ENCODE measurements at regions not wholly inside any gene's neighbourhood (a gene's known extent, or its start where the extent isn't known, plus 50 kb on each side); places are given as distances from the start of the nearest gene placed in this dataset.

DNA sequence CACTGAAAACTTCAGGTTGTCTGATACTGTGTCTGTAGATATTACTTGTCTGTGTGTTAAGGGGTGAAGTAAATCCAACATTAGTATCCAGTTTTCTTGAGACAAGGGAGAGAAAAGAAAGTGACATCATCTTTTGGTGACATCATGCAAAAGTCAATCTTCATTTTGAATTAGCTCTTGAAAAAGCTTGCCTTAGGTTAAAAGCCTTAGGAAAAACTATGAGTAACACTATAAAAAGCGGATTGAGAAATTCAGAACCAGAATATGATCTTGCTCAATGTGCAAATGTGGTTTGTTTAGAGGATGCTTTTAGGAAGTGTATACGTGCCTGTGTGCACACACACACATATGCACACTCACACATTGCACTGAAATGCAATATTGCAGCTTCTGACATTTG is 345.8 kb upstream of the CASK start:
- DNase-seq, result no peak

DNA sequence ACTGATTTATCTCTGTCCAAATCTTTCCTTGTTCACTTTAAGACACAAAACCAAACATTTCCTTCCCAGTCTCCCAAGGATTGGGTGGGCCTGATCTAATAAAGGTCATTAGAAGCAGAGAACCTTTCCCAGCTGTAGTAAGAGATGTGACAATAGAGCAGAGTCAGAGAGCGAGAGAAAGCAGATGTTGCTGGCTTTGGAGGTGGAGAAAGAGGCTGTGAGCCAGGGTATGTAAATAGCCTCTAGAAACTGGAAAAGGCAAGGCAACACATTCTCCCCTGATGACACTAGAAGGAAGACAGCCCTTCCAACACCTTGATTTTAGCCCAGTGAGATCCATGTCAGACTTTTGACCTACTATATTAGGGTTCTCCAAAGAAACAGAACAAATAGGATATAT is 337.5 kb upstream of the CASK start:
- no peak for TF ChIP-seq EZH2 (optimal IDR thresholded peaks at IDR 0.05; ENCODE audit: low read depth, low read length)
- TF ChIP-seq CTCF (IDR thresholded peaks at IDR 0.05; ENCODE audit: low read length), result no peak
- no peak for TF ChIP-seq EZH2phosphoT487 (IDR thresholded peaks at IDR 0.05; ENCODE audit: low read length)
- Histone ChIP-seq H3K9ac (ENCODE audit: low read length) (no peak overlapping the region), H3K4me1 (ENCODE audit: low read length) (no peaks in the 10 kb centered on the region), H3K4me3 (ENCODE audit: low read length) (no peak overlapping the region), H3K4me2 (ENCODE audit: low read depth, low read length) (no peak overlapping the region), H3K9me3 (replicated peaks; ENCODE audit: insufficient read depth, low read length) (no peaks in the 10 kb centered on the region), H3K36me3 (replicated peaks; ENCODE audit: insufficient read depth, low read length) (no peaks in the 10 kb centered on the region), H2AFZ (ENCODE audit: low read length) (no peak overlapping the region), H3F3A (ENCODE audit: insufficient read depth, low read length) (no peaks in the 10 kb centered on the region), H3K27me3 (replicated peaks; ENCODE audit: insufficient read depth, low read length) (no peaks in the 10 kb centered on the region), H3K79me2 (ENCODE audit: low read length) (no peaks in the 10 kb centered on the region), H3K27ac (ENCODE audit: low read length) (no peak overlapping the region), H4K20me1 (ENCODE audit: insufficient read depth, low read length) (no peaks in the 10 kb centered on the region), H3K9me2 (replicated peaks; ENCODE audit: insufficient read depth, low read length) (no peaks in the 10 kb centered on the region)
- DNase-seq, result no peak

More for the DNA sequence above, 345.8 kb upstream of the CASK start:
- Histone ChIP-seq H3K79me2 (ENCODE audit: low read length) (no peaks in the 10 kb centered on the region), H2AFZ (ENCODE audit: low read length) (no peak overlapping the region), H3K27me3 (replicated peaks; ENCODE audit: insufficient read depth, low read length) (no peaks in the 10 kb centered on the region), H3K9me3 (replicated peaks; ENCODE audit: insufficient read depth, low read length) (no peaks in the 10 kb centered on the region), H3K9ac (ENCODE audit: low read length) (no peak overlapping the region), H3F3A (ENCODE audit: insufficient read depth, low read length) (no peaks in the 10 kb centered on the region), H3K9me2 (replicated peaks; ENCODE audit: insufficient read depth, low read length) (no peaks in the 10 kb centered on the region), H3K4me3 (ENCODE audit: low read length) (no peak overlapping the region), H4K20me1 (ENCODE audit: insufficient read depth, low read length) (no peaks in the 10 kb centered on the region), H3K4me2 (ENCODE audit: low read depth, low read length) (no peak overlapping the region), H3K36me3 (replicated peaks; ENCODE audit: insufficient read depth, low read length) (no peaks in the 10 kb centered on the region), H3K27ac (ENCODE audit: low read length) (no peak overlapping the region), H3K4me1 (ENCODE audit: low read length) (no peaks in the 10 kb centered on the region)
- TF ChIP-seq EZH2phosphoT487 (IDR thresholded peaks at IDR 0.05; ENCODE audit: low read length) (no peak), EZH2 (optimal IDR thresholded peaks at IDR 0.05; ENCODE audit: low read depth, low read length) (no peak), CTCF (IDR thresholded peaks at IDR 0.05; ENCODE audit: low read length) (no peak)

GRCh38 chrX:42248226-42248625 is 324.9 kb upstream of the CASK start:
- Histone ChIP-seq H3K9ac (ENCODE audit: low read length) (no peak overlapping the region), H4K20me1 (ENCODE audit: insufficient read depth, low read length) (no peaks in the 10 kb centered on the region), H3K4me1 (ENCODE audit: low read length) (no peaks in the 10 kb centered on the region), H2AFZ (ENCODE audit: low read length) (no peak overlapping the region), H3K79me2 (ENCODE audit: low read length) (no peaks in the 10 kb centered on the region), H3K27ac (ENCODE audit: low read length) (no peak overlapping the region), H3K9me3 (replicated peaks; ENCODE audit: insufficient read depth, low read length) (no peaks in the 10 kb centered on the region), H3K36me3 (replicated peaks; ENCODE audit: insufficient read depth, low read length) (no peaks in the 10 kb centered on the region), H3K4me3 (ENCODE audit: low read length) (no peak overlapping the region), H3K27me3 (replicated peaks; ENCODE audit: insufficient read depth, low read length) (no peaks in the 10 kb centered on the region), H3K9me2 (replicated peaks; ENCODE audit: insufficient read depth, low read length) (no peaks in the 10 kb centered on the region), H3F3A (ENCODE audit: insufficient read depth, low read length) (no peaks in the 10 kb centered on the region), H3K4me2 (ENCODE audit: low read depth, low read length) (no peak overlapping the region)
- TF ChIP-seq CTCF (IDR thresholded peaks at IDR 0.05; ENCODE audit: low read length) (no peak), EZH2 (optimal IDR thresholded peaks at IDR 0.05; ENCODE audit: low read depth, low read length) (no peak), EZH2phosphoT487 (IDR thresholded peaks at IDR 0.05; ENCODE audit: low read length) (no peak)
- no peak for DNase-seq

Data from MM.1S (cell line).